ENCODE measurements at regions not wholly inside any gene's neighbourhood (a gene's known extent, or its start where the extent isn't known, plus 50 kb on each side); places are given as distances from the start of the nearest gene placed in this dataset.

DNA sequence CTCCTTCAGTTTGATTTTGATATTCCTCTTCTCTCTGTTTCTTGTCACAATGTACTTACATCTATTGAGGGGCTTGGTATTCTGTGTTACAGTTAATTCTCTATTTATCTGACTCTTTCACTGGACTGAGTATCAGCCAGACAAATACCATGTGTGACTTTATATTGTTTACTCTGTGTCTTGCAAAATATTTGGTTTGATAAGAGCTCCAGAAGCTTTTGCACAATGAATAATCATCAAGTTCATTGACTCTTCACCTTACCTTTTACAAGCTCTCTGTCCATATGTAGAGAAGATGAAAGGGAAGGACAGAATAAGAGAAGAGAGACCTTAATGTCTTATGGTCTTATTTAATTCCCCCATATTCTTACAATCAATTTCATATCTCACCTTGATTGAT, 877.7 kb upstream of the CDH8 start:
- TF ChIP-seq, protein P1, sequence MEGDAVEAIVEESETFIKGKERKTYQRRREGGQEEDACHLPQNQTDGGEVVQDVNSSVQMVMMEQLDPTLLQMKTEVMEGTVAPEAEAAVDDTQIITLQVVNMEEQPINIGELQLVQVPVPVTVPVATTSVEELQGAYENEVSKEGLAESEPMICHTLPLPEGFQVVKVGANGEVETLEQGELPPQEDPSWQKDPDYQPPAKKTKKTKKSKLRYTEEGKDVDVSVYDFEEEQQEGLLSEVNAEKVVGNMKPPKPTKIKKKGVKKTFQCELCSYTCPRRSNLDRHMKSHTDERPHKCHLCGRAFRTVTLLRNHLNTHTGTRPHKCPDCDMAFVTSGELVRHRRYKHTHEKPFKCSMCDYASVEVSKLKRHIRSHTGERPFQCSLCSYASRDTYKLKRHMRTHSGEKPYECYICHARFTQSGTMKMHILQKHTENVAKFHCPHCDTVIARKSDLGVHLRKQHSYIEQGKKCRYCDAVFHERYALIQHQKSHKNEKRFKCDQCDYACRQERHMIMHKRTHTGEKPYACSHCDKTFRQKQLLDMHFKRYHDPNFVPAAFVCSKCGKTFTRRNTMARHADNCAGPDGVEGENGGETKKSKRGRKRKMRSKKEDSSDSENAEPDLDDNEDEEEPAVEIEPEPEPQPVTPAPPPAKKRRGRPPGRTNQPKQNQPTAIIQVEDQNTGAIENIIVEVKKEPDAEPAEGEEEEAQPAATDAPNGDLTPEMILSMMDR (IDR thresholded peaks at IDR 0.05), result no peak
- TF ChIP-seq, protein P2, sequence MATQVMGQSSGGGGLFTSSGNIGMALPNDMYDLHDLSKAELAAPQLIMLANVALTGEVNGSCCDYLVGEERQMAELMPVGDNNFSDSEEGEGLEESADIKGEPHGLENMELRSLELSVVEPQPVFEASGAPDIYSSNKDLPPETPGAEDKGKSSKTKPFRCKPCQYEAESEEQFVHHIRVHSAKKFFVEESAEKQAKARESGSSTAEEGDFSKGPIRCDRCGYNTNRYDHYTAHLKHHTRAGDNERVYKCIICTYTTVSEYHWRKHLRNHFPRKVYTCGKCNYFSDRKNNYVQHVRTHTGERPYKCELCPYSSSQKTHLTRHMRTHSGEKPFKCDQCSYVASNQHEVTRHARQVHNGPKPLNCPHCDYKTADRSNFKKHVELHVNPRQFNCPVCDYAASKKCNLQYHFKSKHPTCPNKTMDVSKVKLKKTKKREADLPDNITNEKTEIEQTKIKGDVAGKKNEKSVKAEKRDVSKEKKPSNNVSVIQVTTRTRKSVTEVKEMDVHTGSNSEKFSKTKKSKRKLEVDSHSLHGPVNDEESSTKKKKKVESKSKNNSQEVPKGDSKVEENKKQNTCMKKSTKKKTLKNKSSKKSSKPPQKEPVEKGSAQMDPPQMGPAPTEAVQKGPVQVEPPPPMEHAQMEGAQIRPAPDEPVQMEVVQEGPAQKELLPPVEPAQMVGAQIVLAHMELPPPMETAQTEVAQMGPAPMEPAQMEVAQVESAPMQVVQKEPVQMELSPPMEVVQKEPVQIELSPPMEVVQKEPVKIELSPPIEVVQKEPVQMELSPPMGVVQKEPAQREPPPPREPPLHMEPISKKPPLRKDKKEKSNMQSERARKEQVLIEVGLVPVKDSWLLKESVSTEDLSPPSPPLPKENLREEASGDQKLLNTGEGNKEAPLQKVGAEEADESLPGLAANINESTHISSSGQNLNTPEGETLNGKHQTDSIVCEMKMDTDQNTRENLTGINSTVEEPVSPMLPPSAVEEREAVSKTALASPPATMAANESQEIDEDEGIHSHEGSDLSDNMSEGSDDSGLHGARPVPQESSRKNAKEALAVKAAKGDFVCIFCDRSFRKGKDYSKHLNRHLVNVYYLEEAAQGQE (IDR thresholded peaks at IDR 0.05; ENCODE audit: insufficient read depth in 1 of 2, low read depth in 2 of 2, low read length in 1 of 2), result no peak
